ENCODE measurements at regions not wholly inside any gene's neighbourhood (a gene's known extent, or its start where the extent isn't known, plus 50 kb on each side); places are given as distances from the start of the nearest gene placed in this dataset.

DNA sequence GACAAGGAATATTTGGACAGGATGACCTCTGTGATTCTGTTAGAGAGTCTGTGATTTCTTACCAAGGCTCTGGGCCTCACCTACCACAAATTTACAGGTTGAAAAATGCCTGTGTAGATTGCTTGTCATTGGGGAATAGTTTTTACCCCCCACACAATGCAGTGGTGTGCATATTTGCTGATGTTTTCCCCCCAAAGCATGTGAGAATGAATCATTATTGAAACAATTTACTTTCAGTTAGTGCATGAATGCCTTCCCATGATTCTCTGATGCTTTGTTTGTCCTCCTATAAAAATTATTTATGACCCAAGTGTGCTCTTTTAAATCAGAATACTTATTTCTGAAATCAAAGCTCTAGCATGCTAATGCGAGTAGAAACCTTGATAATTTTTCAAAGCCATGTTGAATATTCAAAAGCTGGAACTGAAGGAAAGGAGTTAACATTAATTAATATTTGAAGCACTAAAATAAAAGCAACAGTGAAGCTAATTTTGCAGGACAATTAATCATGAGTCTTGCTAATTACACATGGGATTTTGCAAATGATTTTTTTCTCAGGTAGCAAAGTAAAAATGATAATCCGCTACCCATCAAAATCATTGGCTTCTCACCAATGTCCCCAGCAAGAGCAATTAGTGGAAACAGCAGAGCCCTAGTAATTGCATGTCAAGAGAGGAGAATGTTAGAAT, 361.2 kb upstream of the HNRNPA3 start:
- TF ChIP-seq BACH2 (CRISPR knock-in tag; IDR thresholded peaks at IDR 0.05; ENCODE audit: borderline replicate concordance) = no peak
- TF ChIP-seq PPARA (CRISPR knock-in tag; IDR thresholded peaks at IDR 0.05; ENCODE audit: borderline replicate concordance) = no peak
- no peak for TF ChIP-seq CSRNP3 (CRISPR knock-in tag; IDR thresholded peaks at IDR 0.05)
- TF ChIP-seq ISL1 (CRISPR knock-in tag; IDR thresholded peaks at IDR 0.05) = no peak
- no peak for TF ChIP-seq TCF4 (CRISPR knock-in tag; IDR thresholded peaks at IDR 0.05; ENCODE audit: borderline replicate concordance)
- TF ChIP-seq, protein P1, sequence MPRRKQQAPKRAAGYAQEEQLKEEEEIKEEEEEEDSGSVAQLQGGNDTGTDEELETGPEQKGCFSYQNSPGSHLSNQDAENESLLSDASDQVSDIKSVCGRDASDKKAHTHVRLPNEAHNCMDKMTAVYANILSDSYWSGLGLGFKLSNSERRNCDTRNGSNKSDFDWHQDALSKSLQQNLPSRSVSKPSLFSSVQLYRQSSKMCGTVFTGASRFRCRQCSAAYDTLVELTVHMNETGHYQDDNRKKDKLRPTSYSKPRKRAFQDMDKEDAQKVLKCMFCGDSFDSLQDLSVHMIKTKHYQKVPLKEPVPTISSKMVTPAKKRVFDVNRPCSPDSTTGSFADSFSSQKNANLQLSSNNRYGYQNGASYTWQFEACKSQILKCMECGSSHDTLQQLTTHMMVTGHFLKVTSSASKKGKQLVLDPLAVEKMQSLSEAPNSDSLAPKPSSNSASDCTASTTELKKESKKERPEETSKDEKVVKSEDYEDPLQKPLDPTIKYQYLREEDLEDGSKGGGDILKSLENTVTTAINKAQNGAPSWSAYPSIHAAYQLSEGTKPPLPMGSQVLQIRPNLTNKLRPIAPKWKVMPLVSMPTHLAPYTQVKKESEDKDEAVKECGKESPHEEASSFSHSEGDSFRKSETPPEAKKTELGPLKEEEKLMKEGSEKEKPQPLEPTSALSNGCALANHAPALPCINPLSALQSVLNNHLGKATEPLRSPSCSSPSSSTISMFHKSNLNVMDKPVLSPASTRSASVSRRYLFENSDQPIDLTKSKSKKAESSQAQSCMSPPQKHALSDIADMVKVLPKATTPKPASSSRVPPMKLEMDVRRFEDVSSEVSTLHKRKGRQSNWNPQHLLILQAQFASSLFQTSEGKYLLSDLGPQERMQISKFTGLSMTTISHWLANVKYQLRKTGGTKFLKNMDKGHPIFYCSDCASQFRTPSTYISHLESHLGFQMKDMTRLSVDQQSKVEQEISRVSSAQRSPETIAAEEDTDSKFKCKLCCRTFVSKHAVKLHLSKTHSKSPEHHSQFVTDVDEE (CRISPR knock-in tag; IDR thresholded peaks at IDR 0.05) = no peak
- TF ChIP-seq RARB (CRISPR knock-in tag; IDR thresholded peaks at IDR 0.05) = no peak
- TF ChIP-seq ZNF70 (CRISPR knock-in tag; IDR thresholded peaks at IDR 0.05) = no peak
- TF ChIP-seq SNAI2 (CRISPR knock-in tag; IDR thresholded peaks at IDR 0.05) = no peak
- TF ChIP-seq POU6F1 (CRISPR knock-in tag; IDR thresholded peaks at IDR 0.05; ENCODE audit: borderline replicate concordance, low read depth) = no peak
- TF ChIP-seq ZFP3 (CRISPR knock-in tag; IDR thresholded peaks at IDR 0.05) = no peak
- no peak for TF ChIP-seq ARNTL (CRISPR knock-in tag; IDR thresholded peaks at IDR 0.05; ENCODE audit: borderline replicate concordance, low read depth)
- TF ChIP-seq ZNF565 (CRISPR knock-in tag; conservative IDR thresholded peaks at IDR 0.05; ENCODE audit: low read depth) = no peak
- no peak for TF ChIP-seq ESRRG (CRISPR knock-in tag; IDR thresholded peaks at IDR 0.05)
- TF ChIP-seq GLIS3 (CRISPR knock-in tag; IDR thresholded peaks at IDR 0.05) = no peak
- no peak for TF ChIP-seq ZC3H10 (CRISPR knock-in tag; IDR thresholded peaks at IDR 0.05)
- no peak for TF ChIP-seq TOX (CRISPR knock-in tag; IDR thresholded peaks at IDR 0.05; ENCODE audit: borderline replicate concordance)
- TF ChIP-seq OSR1 (CRISPR knock-in tag; IDR thresholded peaks at IDR 0.05) = no peak
- no peak for TF ChIP-seq ZNF8 (CRISPR knock-in tag; IDR thresholded peaks at IDR 0.05)
- ATAC-seq = no peak

DNA sequence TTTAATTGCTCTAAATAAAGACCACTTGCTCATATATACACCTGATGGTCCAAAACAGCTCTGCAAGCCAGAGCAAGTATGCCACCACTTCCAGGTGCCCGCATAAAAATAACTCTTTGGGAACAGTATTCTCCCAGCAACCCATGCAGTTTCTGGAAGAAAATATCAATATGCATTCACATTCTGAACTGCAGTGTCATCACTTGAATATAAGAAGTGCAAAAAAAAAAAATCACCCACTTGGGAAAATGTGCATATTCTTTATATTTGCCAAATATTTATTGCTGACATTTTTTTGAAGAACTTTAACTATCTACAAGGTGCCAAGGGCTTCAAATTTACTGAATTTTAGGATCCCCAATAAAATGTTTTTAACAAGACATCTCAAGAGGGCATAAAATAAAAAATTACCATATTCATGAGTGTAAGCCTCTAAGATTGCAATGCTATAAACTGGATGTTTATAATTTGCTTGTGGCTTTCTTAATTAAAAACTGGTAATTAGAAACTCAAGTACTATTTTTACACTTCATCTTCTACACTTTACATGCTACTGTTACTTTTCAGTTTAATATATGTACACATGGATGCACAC, 360.6 kb upstream of the HNRNPA3 start:
- ATAC-seq = no peak
- TF ChIP-seq ARNTL (CRISPR knock-in tag; IDR thresholded peaks at IDR 0.05; ENCODE audit: borderline replicate concordance, low read depth) (no peak), SNAI2 (CRISPR knock-in tag; IDR thresholded peaks at IDR 0.05) (no peak), ZFP3 (CRISPR knock-in tag; IDR thresholded peaks at IDR 0.05) (no peak), RARB (CRISPR knock-in tag; IDR thresholded peaks at IDR 0.05) (no peak), PPARA (CRISPR knock-in tag; IDR thresholded peaks at IDR 0.05; ENCODE audit: borderline replicate concordance) (no peak), OSR1 (CRISPR knock-in tag; IDR thresholded peaks at IDR 0.05) (no peak), TOX (CRISPR knock-in tag; IDR thresholded peaks at IDR 0.05; ENCODE audit: borderline replicate concordance) (no peak), ZNF565 (CRISPR knock-in tag; conservative IDR thresholded peaks at IDR 0.05; ENCODE audit: low read depth) (no peak)

- no peak for ATAC-seq
- no peak for TF ChIP-seq PPARA (CRISPR knock-in tag; IDR thresholded peaks at IDR 0.05; ENCODE audit: borderline replicate concordance)
- TF ChIP-seq, protein P1 (CRISPR knock-in tag; IDR thresholded peaks at IDR 0.05) = no peak
- TF ChIP-seq ZFP3 (CRISPR knock-in tag; IDR thresholded peaks at IDR 0.05) = no peak
- TF ChIP-seq, protein P2, sequence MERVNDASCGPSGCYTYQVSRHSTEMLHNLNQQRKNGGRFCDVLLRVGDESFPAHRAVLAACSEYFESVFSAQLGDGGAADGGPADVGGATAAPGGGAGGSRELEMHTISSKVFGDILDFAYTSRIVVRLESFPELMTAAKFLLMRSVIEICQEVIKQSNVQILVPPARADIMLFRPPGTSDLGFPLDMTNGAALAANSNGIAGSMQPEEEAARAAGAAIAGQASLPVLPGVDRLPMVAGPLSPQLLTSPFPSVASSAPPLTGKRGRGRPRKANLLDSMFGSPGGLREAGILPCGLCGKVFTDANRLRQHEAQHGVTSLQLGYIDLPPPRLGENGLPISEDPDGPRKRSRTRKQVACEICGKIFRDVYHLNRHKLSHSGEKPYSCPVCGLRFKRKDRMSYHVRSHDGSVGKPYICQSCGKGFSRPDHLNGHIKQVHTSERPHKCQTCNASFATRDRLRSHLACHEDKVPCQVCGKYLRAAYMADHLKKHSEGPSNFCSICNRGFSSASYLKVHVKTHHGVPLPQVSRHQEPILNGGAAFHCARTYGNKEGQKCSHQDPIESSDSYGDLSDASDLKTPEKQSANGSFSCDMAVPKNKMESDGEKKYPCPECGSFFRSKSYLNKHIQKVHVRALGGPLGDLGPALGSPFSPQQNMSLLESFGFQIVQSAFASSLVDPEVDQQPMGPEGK (CRISPR knock-in tag; IDR thresholded peaks at IDR 0.05; ENCODE audit: borderline replicate concordance) = no peak
- no peak for TF ChIP-seq CSDC2 (CRISPR knock-in tag; IDR thresholded peaks at IDR 0.05)
- no peak for TF ChIP-seq OSR1 (CRISPR knock-in tag; IDR thresholded peaks at IDR 0.05)
- no peak for TF ChIP-seq ZNF70 (CRISPR knock-in tag; IDR thresholded peaks at IDR 0.05)
- no peak for TF ChIP-seq ZNF8 (CRISPR knock-in tag; IDR thresholded peaks at IDR 0.05)
- no peak for TF ChIP-seq ISL1 (CRISPR knock-in tag; IDR thresholded peaks at IDR 0.05)
- TF ChIP-seq BACH2 (CRISPR knock-in tag; IDR thresholded peaks at IDR 0.05; ENCODE audit: borderline replicate concordance) = no peak
- TF ChIP-seq, protein P3, sequence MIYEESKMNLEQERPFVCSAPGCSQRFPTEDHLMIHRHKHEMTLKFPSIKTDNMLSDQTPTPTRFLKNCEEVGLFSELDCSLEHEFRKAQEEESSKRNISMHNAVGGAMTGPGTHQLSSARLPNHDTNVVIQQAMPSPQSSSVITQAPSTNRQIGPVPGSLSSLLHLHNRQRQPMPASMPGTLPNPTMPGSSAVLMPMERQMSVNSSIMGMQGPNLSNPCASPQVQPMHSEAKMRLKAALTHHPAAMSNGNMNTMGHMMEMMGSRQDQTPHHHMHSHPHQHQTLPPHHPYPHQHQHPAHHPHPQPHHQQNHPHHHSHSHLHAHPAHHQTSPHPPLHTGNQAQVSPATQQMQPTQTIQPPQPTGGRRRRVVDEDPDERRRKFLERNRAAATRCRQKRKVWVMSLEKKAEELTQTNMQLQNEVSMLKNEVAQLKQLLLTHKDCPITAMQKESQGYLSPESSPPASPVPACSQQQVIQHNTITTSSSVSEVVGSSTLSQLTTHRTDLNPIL (CRISPR knock-in tag; IDR thresholded peaks at IDR 0.05; ENCODE audit: low read depth) = no peak
Observed at GRCh38 chr2:176852667-176853066, 359.9 kb upstream of the HNRNPA3 start.
